NCI-H1105 (cell line): ENCODE measurements at regions not wholly inside any gene's neighbourhood (a gene's known extent, or its start where the extent isn't known, plus 50 kb on each side); places are given as distances from the start of the nearest gene placed in this dataset.
A peak's percentile ranks its signal among the peaks of the same experiment; 100 is the strongest.

Experiments
- DNase-seq: peaks from one replicate; lab custom pipeline; 2025; lab: John Stamatoyannopoulos, UW

DNA sequence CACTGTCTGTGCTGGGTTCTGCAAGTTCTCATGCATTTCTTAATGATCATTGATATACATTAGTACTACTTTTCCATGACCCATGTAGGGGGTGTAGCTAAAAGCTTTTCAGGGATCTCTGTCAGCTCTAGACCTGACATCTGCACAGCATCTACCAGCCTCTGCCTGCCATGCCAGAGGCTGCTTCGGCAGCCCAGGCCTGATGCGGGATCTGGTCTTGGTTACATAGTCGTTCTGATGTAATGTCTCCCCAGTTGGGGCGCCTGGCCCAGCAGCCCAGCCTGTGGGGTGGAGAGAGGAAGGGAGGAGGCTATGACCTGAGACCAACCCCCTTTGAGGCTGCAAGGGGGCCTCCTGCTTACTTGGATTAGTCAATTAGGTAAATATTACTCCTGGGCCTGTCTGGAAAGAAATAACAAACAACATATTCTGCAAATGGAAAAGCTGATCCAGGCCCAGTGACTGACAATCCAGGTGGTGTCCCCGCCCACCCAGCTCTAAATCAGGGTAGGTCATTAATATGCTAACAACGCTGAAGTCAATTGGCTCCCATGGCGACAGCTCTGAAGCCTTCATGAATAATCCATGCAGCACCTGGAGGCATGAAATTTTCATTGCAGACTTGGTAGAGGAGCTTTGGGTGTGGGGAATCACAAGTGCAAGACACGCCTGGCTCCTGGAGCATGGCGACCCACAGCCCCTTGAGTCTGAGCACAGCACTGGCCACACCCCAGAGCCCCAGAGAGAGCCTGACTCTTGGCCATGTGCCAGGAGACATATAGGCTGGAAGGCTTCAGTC lies 575.3 kb downstream of the CMPK2 start:
- DNase-seq = peak; percentile 72

DNA sequence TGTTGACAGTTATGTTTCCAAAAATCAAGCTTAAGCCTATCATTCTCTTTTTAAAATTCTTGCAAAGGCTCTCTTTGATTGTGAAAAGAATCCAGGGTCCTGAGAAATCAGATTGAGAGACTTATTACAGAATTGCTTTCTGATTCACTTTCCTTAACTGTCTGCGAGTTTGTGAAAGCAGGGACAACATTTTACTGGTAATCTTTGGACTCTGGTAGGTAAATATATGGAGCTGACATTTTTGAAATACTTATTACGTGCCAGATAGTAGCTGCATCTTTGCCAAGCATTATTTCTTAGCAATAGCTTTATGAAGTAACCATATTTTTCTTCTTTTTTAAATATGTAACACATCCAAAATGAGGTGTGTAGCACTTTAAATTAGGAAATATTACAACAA lies 570.9 kb downstream of the CMPK2 start:
- no peak for DNase-seq

DNA sequence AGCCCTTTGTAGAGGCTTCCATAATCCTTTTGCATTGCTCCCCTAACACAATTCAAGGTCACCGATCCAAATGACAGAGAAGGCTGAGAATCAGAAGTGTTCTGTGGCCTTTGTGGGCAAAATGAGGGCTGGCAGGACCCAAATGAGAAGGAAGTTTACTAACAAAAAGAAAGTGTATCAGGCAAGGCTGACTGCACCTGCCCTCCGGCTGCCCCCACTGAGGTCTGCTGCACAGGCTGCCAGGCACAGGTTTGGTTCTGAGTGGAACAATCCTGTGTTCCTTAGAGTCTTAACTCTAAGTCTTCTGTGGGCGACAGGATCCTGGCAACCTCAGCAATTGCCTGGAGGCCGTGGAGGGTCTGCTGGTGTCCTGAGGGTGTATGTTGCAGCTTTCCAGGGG lies 568.5 kb downstream of the CMPK2 start:
- DNase-seq = no peak

DNA sequence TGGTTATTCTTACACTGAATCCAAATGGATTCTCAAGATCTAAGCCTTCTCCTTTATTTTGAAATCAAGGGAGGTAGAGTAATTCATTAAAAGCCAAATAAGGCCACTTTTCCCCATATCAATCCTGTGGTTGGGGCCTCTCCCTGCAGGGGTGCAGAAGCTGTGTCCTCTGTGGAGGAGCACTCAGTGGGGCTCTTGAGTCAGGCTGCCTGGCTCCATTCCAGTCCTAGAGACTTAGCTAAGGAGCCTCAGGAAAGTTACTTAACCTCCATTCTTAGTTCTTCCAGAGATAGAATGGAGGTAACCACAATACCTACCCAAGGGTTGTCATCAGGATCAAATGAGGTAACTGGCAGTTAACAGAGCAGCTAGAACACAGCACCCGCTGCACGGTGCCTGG lies 564.3 kb downstream of the CMPK2 start:
- no peak for DNase-seq

DNA sequence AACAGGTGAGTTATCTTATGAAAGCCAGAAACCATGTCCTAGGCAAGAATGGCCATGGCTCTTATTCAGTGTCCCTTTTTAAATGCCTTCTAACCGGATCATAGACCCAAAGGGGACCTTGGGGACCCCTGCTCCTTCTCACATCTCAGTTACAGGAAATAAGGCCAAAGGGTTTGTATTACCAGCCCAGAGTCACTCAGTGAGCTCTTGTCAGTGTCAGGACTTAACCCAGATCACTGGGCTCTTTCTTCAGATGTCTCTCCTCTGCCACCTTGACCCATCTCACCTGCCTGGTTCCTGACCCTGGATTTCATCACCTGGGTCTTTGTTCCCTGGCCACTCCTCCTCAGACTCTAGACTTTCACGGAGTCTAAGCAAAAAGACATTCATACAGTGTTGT lies 556.7 kb downstream of the CMPK2 start:
- DNase-seq = no peak

DNA sequence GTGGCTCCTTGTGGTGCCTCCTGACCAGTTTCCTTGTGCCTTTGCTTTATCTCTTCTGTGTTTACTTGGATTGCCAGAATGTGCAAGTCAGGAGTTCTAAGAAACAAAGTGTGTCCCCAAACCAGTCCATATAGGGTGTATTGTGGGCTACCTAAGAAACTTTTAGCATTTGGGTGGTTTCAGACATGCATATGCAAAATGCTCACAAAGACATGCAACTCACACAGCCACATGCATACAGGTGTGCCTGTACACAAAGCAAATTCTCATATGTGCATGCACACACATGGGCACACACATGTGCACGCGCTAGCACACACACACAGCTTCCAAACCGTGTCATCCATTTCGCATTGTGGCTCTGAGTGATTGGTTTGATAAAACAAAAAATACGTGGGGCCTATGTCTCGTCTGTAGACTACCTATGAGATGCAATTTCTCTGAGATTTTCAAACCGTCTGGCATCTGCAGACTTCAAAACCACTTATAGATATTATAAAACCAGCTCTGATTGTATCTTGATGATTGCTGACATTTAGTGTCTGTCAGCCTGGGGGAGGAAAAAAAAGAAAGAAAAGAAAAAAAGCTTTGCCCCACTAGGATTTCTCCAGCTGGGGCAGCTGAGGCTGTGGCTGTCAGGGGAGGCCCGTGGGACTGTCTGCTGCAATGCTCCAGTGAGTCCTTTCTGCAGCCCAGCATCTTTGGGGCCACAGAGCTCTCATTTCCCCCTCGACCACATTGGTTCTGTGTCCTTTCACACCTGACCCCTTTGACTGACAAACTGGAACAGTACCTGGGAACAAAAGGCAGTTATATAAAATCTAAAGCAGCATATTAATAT lies 556.1 kb downstream of the CMPK2 start:
- DNase-seq = no peak

DNA sequence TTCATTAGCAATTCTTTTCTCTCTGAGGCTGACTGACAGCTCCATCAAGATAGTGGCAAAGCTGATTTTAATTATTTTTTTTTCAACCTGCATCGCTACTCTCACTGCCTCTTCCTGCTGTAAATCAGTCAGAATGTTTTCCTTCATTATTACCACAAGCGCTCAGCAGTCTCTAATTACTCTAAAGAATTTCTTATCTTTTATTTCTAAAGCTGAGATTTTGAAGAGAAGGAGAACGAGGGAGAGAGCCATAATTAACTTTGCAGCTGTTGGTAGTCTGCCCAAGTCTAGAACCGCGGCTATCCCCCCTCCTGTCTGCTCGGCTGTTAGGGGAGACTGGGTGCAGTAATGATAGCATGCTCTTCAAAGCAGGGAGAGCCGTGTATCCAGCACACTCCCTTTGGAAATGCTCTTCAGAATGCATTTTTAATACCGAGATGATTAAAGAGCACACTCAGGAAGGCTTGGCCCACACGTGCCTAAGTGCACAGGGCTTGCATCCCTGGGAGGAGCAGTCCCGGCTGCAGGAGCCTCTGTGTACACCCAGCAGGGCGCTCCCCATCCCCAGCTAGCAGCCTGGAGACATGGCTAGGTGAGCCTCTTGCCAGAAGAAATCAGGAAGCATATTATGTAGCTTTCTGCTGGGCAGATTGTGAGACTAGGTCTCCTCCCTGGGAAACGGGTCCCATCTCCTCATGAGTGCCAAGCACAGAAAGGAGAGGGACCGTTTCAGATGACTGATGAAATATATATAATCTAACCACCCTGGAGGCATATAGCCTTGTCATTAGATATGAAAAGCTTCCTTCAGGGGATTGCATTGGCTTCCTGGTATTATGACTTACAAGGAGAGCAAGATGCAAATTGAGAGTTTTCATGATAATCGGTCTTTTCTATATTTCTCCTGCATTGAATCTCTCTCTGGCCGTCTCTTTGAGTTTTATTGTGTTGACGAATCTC lies 555.2 kb downstream of the CMPK2 start:
- peak; percentile 31 for DNase-seq

DNA sequence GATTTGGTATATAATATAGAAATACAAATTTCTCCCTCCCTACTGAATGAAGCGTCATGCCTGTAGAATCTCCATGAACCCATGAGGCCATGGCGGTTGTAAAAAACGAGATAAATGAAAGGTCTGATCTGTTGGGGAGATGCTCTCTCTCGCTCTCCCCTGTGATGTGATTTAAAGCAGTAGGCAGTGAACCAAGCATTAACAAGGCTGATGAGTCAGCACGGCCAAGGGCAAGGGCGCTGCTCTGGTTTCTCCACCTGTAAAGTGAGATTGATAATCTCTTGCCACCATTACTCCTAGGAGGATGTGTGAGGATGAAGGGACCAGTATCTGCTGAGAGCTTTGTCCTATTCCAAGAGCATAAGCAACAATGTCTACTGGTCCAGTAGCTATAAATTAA lies 553.3 kb downstream of the CMPK2 start:
- DNase-seq = no peak

DNA sequence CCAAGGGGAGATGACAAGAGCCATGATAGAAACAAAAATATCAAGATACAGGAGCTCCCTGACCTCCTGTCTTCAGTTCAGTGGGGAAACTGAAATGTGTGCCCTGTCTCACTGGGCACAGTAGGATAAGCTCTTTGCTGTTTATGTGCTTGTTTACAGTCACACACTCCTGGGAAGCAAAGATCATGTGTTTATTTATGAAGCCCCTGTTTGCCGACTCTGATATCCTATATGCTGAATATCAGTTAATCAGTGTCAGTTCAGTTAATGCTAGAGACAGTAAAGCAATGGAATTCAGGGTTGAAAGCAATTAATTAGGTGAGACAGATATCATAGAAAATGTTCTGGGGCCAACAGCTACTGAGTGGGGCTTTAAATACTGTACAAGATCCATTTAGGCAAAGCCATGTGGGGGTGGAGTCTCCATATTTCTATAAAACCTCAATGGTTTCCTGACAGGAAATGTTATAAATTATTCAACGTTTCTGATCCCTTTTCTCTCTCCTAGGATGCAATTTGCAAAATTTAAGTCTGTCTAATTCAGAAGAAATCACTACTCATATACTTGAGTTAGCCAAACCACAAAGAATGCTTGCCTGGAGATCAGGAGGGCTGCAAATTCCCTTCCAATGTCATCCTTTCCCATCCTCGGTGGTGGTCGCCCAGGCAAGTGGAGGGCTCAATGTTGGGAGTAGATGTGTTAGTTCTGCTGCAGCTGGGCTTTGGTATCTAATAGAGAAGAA lies 551.3 kb downstream of the CMPK2 start:
- no peak for DNase-seq

DNA sequence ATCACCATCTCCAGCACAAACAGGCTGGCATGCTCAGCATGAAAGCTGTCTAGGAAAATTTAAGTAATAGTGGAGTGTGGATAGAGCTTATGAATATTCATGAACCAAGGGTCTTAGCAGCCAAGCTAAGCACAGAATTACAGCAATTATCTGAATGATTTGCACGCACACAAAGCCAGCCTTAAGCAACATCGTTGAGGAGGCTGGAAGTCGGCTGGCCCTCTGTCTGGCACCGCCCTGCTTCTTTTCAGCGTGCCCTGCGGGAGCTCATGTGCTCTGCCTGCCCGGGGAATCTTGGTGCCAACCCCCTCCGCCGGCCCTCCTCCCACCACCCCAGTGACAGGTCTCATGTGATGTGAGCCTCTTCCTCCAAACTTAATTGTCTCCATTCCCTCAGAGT lies 540.1 kb downstream of the CMPK2 start:
- DNase-seq = no peak

DNA sequence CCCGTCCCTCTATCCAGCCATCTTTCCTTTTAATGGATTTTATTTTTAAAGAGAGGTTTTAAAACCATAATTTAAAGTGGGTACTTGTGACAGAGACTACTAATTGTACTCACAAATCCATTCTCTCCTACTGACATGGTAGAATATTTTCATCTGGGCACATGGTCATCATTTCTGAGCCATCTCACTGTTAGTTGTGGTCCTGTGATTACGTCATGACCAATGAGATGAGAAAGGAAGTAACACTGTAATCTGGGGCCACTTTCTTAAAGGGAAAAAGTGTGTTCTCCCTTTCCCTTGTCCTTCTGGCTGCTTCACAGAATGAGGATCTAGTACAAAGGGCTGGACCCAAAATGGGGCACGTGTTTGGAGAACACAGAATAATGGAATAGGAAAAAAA lies 538.7 kb downstream of the CMPK2 start:
- no peak for DNase-seq

DNA sequence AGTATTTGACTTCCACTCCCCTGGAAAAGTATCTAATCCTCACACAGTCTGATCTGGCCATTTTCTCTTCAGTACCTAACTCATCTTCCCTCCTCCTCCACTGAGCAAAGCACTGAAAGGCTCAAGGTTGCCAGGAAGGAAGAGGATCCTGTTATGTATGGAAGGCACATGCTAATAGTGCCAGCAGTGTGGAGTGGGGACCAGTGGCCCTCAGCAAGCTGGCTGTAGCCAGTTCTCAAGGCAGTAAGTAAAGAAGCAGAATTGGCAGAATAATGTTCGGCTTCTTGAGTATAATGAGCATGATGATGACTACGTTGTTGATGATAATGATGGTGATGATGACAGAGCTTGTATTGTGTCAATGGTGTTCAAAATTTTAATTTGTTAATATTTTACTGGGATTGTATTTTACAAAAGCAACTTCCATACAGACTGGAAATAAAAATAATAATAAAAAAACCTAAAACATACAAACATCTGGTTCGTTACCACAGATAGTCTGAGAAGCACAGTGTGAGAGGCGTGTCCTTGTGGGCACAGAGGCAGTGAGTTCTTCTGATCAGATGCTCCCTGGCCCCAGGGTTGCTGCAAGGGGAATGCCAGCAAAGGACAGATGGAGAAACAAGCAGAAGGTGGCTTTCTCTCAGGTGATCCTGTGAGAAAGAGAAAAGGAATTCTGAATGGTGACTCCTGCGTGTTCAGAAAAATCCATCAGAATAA lies 528.8 kb downstream of the CMPK2 start:
- no peak for DNase-seq

DNA sequence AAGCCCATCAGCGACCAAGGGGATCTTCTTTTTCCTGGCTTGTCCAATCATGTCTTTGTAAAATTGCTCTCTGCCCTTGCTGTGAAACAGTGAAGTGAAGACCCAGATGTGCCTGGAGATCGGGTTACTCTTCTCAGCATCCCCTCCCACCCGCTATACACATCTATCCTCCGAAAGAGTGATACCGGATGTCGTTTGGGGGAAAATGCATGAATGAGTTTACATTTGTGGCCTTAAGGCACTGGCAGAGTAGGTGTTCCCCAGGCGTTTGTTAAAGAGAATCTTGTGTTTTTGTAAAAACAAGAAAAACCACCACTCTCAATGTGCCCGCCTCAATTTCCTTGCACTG lies 528.3 kb downstream of the CMPK2 start:
- no peak for DNase-seq

DNA sequence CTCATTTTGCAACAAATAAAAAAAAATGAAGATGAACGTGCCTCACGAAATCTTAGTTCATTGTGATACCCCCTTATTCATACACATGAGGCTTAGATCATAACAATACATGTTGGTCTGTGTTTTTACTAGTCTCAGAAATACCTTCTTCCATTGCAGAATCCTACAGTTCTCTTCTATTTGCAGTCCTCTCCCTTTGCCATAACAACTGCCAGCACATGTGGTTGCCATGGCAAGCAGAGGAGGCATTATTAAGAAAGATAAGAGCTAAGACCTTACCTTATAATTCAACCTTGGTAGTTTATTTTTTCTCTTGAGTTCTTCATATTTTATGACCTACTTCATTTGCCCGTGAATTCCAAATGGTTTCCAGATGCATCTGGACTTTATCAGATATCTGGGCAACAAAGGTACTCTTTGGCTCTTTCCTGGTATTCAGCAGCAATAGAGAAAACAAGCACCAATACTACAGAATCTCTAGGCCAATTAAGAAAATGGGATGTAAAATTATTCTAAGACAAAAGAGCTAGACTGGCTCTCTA lies 524.0 kb downstream of the CMPK2 start:
- DNase-seq = no peak

DNA sequence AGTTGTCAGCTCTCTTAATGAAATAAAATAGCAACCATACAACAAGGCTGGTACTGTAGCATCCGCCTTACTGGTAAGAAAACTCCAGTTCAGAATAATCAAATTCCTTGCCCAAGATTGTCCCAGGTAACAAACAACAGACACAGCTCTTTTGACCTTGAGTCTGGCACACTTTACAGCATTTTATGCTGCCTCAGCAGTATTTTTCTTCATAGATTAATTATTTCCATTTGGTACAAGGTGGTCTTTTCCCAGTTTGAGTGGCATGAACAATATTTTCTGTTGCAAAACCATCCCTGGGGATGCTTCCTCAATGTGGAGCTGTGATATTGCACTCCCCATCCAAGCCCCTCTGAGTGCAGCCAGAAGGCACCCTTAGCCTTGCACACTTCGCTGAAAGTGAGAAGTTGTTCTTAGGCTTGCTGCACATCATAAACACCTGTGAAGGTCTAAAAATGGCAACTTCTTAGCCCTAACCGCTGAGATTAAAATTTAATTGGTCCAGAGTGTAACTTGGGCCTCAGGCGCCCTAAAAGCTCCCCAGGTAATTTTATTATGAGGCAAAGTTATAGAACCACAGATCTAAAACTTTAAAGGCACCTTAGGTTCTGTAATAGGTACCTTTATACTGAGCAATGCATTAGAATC lies 523.3 kb downstream of the CMPK2 start:
- DNase-seq = no peak

DNA sequence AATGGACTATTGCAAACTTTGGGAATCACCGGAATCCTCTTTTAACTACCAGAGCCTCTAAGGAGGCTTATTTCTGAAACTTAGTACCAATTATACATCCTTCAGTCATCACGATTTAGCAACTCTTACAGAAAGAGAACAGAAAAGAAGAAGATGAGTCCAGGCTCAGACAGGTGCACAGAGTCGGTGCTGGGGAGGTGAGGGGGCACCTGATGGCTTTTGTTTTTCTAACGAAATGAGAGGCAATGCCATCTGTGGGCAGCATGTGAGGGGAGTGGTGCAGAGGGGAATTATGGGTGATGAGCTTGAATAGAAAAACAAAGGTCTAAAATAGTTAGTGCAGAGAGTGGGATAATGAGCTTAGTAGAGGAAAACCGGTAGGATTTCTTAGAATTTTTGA lies 522.6 kb downstream of the CMPK2 start:
- no peak for DNase-seq

DNA sequence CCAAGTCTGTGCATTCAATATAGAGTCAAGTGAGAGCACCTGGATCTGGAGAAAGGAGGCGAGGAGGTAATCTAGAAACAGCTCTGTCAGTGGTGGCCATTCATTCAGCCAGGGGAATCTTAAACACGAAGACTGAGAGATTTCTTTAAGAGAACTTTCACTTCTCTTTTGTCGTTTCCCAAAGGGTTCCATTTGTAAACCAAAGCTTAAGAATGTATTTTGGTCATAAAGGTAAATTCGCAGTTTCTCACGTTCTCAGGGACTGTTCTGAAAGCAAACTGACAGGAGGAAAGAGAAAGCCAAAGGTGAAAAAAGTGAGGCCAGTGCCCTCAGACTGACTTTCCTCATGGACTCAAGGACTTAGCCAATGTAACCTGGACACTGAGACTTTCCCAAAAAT lies 513.5 kb downstream of the CMPK2 start:
- no peak for DNase-seq

DNA sequence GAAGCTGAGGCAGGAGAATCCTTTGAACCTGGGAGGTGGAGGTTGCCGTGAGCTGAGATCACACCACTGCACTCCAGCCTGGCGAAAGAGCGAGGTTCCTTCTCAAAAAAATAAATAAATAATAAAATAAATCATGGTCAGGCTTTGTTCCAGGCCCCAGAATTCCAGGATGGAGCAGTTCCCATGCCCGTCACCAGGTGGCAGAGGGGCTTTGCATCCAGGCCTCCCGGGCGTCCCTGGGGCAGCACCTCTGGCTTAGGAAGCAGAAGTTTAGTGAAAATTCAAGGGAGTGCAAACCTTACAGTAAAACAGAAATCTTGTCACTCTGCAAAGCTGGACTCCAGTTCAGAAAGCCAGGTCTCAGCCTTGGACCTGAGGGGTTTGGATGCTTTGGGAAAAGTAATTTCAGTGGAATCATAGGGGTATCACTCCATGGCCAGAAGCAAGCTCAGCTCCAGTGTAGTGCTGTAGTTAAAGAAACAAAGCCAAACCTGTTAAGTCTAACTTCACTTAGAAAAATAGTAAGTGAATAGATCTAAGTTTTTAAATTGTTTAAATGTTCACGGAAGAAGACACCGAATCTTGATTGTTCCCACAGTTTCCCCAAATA lies 512.7 kb downstream of the CMPK2 start:
- peak; percentile 6 for DNase-seq

DNA sequence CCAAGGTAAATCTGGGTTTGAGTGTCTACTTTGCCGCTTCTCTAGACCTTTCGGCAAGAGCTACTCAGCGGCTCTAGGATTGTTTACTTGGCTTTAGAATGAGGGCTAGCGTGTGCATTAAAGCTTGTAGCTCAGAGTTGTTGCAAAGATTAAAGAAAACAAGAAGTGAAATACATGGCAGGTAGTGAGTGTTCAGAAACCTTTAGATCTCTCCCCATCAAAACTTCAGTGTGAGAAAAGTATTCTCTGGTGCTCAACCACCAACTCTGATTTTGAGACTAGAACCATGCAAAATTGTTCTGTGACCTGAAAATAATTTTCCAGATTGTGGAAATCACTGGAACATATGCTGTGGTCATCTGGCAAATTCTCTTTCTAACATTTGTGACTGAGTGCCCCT lies 512.0 kb downstream of the CMPK2 start:
- no peak for DNase-seq

DNA sequence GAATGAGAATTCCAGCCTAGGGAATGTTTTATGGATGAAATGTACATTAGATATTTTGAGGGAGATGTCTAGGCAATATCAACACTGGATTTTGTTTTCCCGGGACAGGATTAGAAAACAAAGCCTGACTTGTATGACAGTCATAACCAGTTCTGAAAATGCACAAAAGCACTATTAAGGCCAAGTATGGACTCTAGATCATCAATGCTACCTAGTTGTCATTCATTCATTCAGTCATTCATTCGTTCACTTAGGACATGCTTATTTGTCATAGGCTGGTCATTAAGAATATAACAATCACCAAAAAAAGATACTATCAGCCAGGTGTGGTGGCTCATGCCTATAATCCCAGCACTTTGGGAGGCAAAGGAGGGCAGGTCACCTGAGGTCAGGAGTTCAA lies 511.2 kb downstream of the CMPK2 start:
- no peak for DNase-seq
